Sigmoid colon (tissue), 4 donors: ENCODE measurements at regions not wholly inside any gene's neighbourhood (a gene's known extent, or its start where the extent isn't known, plus 50 kb on each side); places are given as distances from the start of the nearest gene placed in this dataset.

Source experiments
- POLR2A ChIP-seq, 2 donors: fragments of 450-650 bp; IDR thresholded peaks; one replicate each; pipeline ENCODE4 v1.6.1; 2016; ENCODE audit warnings: antibody characterized with exemption in 2 of 2, mild to moderate bottlenecking in 2 of 2, moderate library complexity in 2 of 2
- POLR2AphosphoS5 ChIP-seq, 4 donors: sonication (generic); formaldehyde crosslinking; IDR thresholded peaks; one replicate each; pipeline ENCODE4 v1.6.1; 2017; ENCODE audit warnings: antibody characterized with exemption in 4 of 4
- TF ChIP-seq, protein P1 (sequence below), 4 experiments: fragments of 450-650 bp in 3 of 4; fragments of 200-600 bp in 1 of 4; IDR thresholded peaks; one replicate each; pipeline ENCODE4 v1.5.1; 2016 to 2019; ENCODE audit warnings: antibody characterized with exemption in 4 of 4, mild to moderate bottlenecking in 3 of 4, moderate library complexity in 2 of 4

DNA sequence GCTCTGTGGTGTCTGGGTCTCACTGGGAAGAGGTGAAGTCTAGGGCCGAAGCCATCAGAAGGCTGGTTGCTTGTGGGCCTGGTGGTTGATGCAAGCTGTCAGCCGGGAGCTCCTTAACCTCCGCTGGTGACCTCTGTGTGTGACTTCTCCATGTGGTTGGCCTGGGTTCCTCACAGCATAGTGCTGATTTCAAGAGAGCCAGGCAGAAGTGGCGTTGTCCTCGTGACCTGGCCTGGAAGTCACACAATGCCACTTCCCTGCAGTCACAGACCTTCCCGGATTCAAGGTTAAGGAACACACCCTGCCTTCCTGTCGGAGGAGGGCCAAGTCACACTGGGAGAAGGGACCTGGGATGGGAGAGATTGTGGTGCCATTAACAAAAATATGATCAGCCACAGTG is 303.7 kb upstream of the HS6ST1 start:
- TF ChIP-seq, protein P1, sequence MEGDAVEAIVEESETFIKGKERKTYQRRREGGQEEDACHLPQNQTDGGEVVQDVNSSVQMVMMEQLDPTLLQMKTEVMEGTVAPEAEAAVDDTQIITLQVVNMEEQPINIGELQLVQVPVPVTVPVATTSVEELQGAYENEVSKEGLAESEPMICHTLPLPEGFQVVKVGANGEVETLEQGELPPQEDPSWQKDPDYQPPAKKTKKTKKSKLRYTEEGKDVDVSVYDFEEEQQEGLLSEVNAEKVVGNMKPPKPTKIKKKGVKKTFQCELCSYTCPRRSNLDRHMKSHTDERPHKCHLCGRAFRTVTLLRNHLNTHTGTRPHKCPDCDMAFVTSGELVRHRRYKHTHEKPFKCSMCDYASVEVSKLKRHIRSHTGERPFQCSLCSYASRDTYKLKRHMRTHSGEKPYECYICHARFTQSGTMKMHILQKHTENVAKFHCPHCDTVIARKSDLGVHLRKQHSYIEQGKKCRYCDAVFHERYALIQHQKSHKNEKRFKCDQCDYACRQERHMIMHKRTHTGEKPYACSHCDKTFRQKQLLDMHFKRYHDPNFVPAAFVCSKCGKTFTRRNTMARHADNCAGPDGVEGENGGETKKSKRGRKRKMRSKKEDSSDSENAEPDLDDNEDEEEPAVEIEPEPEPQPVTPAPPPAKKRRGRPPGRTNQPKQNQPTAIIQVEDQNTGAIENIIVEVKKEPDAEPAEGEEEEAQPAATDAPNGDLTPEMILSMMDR (IDR thresholded peaks at IDR 0.05): no peak
- TF ChIP-seq POLR2A (IDR thresholded peaks at IDR 0.05) (no peak), POLR2AphosphoS5 (IDR thresholded peaks at IDR 0.05) (no peak)
